Central memory CD8-positive, alpha-beta T cell (primary cell): ENCODE measurements at regions not wholly inside any gene's neighbourhood (a gene's known extent, or its start where the extent isn't known, plus 50 kb on each side); places are given as distances from the start of the nearest gene placed in this dataset.

Experiments
- ATAC-seq: fragments of 150-1000 bp; cut with Tn5 transposase; replicated peaks from 2 replicates; pipeline ENCODE4 v1.10.0; 2022; ENCODE audit warnings: mild to moderate bottlenecking, moderate FRiP score, moderate number of reproducible peaks; ENCODE audit not compliant: poor library complexity, severe bottlenecking; ENCODE audit errors: extremely low read depth
- DNase-seq, 2 donors: peaks; one replicate each; pipeline ENCODE4 v3.0.0; 2021; ENCODE audit warnings: low spot score in 2 of 2
- H3K27ac Mint-ChIP-seq: one replicate; pipeline ENCODE4 v1.8.0; 2022; ENCODE audit warnings: low read depth, mild to moderate bottlenecking, moderate library complexity, mixed read lengths
- H3K27me3 Mint-ChIP-seq: one replicate; pipeline ENCODE4 v1.8.0; 2022; ENCODE audit warnings: mixed read lengths
- H3K36me3 Mint-ChIP-seq: one replicate; pipeline ENCODE4 v1.8.0; 2022; ENCODE audit warnings: mild to moderate bottlenecking, moderate library complexity, mixed read lengths; ENCODE audit not compliant: insufficient read depth
- H3K4me1 Mint-ChIP-seq: one replicate; pipeline ENCODE4 v1.8.0; 2022; ENCODE audit warnings: mixed read lengths
- H3K4me3 Mint-ChIP-seq: one replicate; pipeline ENCODE4 v1.8.0; 2022; ENCODE audit warnings: mild to moderate bottlenecking, moderate library complexity, mixed read lengths
- H3K9me3 Mint-ChIP-seq: one replicate; pipeline ENCODE4 v1.8.0; 2022; ENCODE audit warnings: mixed read lengths

- H3K27ac Mint-ChIP-seq, result no peak overlapping the region
- no peak overlapping the region for H3K4me3 Mint-ChIP-seq
- H3K36me3 Mint-ChIP-seq, result no peaks in the 10 kb centered on the region
- H3K4me1 Mint-ChIP-seq, result no peaks in the 10 kb centered on the region
- ATAC-seq (no peak), DNase-seq (no peak)
- H3K9me3 Mint-ChIP-seq, result no peaks in the 10 kb centered on the region
- H3K27me3 Mint-ChIP-seq, result peaks cover 13% of the 10 kb centered on the region
These were observed 262.6 kb upstream of the MAP3K1 start for GRCh38 chr5:56552612-56553268.

DNA sequence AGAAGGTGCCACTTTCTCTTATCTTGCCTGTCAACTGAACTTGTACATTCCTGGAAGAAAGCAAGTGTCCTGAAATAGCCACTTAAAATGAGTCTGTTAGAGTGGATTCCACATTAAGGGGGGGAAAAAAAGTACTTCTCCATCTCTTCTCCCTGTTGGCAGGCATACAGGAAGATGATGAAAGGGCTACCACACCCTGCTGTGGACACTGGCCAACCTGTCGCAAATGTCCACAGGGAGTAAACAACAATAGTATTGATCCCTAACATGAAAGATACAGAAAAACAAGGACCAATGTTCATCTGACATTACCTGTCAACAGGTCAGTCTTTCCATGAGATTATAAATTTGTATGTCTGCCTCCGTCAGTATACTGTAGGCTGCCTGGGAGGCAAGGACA is 265.1 kb upstream of the MAP3K1 start:
- H3K27me3 Mint-ChIP-seq, result peaks cover 8% of the 10 kb centered on the region
- no peaks in the 10 kb centered on the region for H3K4me1 Mint-ChIP-seq
- H3K36me3 Mint-ChIP-seq, result no peaks in the 10 kb centered on the region
- no peak for ATAC-seq
- no peak for DNase-seq
- no peaks in the 10 kb centered on the region for H3K9me3 Mint-ChIP-seq
- no peak overlapping the region for H3K27ac Mint-ChIP-seq
- H3K4me3 Mint-ChIP-seq, result no peak overlapping the region

DNA sequence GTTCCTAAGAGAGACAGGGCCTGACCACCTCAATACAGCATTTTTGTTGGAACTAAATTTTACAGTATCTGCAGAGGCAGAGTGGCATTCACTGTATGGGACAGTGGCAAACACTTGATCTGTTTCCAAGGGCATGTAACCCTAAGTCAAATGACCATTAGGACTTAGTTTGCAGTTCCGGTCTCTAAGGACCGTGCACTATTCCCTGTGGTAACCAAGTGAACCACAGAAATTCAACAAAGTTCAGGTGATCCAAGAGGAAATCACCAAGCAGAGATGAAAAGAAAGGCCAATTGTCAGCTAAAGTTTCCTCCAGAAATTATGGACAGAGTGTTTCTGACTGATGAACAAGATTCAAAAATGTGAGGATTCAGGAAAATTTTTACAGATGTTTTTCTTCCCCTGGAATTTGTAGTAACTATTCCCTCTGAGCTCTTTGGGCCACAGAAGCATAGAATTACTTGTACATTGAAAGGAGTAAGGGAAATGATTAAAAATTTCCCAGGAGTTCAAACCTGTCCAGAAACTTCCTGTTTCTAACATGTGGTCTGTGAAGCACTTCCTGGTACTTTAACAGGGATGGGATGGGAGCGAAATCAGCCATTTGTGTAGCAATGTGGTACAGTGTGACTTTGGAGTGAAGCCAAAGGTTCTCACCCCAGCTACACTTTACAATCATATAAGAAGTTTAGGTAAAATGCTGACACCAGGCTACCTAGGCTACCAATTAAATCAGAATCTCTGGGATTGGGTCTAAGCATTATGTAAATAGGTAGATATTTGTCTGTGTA is 266.1 kb upstream of the MAP3K1 start:
- H3K4me1 Mint-ChIP-seq, result no peaks in the 10 kb centered on the region
- ATAC-seq (no peak), DNase-seq (no peak)
- no peak overlapping the region for H3K27ac Mint-ChIP-seq
- no peak overlapping the region for H3K4me3 Mint-ChIP-seq
- H3K27me3 Mint-ChIP-seq, result peaks cover 8% of the 10 kb centered on the region
- no peaks in the 10 kb centered on the region for H3K9me3 Mint-ChIP-seq
- no peaks in the 10 kb centered on the region for H3K36me3 Mint-ChIP-seq

GRCh38 chr5:56545016-56545415 is 270.3 kb upstream of the MAP3K1 start:
- DNase-seq (no peak), ATAC-seq (no peak)
- H3K4me1 Mint-ChIP-seq, result no peaks in the 10 kb centered on the region
- peaks cover 16% of the 10 kb centered on the region for H3K27me3 Mint-ChIP-seq
- H3K4me3 Mint-ChIP-seq, result no peak overlapping the region
- H3K27ac Mint-ChIP-seq, result no peak overlapping the region
- H3K9me3 Mint-ChIP-seq, result no peaks in the 10 kb centered on the region
- H3K36me3 Mint-ChIP-seq, result no peaks in the 10 kb centered on the region

DNA sequence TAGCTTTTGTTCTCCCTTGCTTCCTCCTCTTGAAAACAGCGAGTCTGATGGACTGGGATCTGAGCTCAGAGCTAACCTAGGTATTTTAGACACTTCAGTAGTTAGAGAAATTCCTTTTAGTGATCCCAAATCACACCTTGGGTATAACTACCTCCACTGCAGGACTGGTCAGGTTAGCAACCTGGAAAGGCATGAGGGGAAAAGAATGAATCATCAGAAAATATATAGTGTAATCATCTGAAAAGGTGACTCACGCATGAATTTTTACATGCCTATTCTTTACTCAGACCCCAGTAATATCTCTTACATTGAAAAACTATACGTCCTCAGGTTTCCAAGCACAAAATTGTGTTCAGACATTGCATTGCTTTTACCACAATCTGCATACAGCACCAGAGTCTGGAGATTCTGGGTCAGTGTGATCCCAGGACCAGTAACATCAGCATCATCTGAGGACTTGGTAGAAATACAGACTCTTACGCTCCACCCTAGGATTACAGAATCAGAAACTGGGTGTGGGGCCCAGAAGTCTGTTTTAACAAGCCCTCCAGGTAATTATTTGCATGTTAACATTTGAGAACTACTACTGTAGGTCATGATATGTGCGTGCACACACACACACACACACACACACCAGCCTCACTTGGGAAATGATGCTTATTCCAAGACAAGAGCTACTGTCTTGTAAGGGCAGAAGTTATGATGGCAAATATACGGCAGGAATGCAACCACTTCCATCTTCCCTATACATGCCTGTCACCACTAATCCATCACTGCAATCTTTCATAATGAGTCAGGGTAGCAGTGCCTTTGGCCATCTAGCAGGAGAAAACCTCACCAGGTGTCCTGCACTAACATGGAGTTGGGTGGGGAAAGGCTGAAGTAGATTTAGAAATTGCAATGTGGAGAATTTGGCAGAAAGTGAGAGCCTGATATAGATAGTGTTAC is 271.6 kb upstream of the MAP3K1 start:
- no peak overlapping the region for H3K27ac Mint-ChIP-seq
- H3K9me3 Mint-ChIP-seq, result no peaks in the 10 kb centered on the region
- H3K27me3 Mint-ChIP-seq, result peaks cover 24% of the 10 kb centered on the region
- ATAC-seq, result no peak
- H3K36me3 Mint-ChIP-seq, result no peaks in the 10 kb centered on the region
- no peak for DNase-seq
- no peak overlapping the region for H3K4me3 Mint-ChIP-seq
- H3K4me1 Mint-ChIP-seq, result no peaks in the 10 kb centered on the region

DNA sequence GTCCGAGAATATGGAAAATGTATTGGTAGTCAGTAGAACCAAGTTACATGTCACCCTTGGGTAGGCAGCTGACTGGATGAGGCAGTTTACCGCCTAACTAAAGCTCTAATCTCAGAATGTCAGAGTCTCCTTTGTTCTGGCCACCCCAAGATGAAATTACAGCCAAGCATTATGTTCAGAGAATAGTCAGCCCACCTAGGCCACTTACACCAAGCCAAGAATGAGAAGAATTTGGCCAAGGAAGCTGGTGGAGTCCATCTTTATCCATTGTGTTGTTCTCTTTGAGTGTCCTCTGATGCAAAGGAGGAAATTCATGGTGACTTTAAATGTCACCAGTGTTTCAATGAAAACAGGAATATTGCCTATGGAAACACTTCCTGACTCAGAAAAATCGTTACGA is 275.1 kb upstream of the MAP3K1 start:
- Mint-ChIP-seq H3K4me1 (no peaks in the 10 kb centered on the region), H3K27ac (no peak overlapping the region), H3K36me3 (no peaks in the 10 kb centered on the region), H3K4me3 (no peak overlapping the region), H3K9me3 (no peaks in the 10 kb centered on the region), H3K27me3 (peaks cover 30% of the 10 kb centered on the region)
- DNase-seq (no peak), ATAC-seq (no peak)

GRCh38 chr5:56538580-56538979 is 276.8 kb upstream of the MAP3K1 start:
- no peak overlapping the region for H3K27ac Mint-ChIP-seq
- H3K27me3 Mint-ChIP-seq, result peaks cover 30% of the 10 kb centered on the region
- no peaks in the 10 kb centered on the region for H3K36me3 Mint-ChIP-seq
- ATAC-seq, result no peak
- DNase-seq, result no peak
- no peaks in the 10 kb centered on the region for H3K4me1 Mint-ChIP-seq
- no peak overlapping the region for H3K4me3 Mint-ChIP-seq
- no peaks in the 10 kb centered on the region for H3K9me3 Mint-ChIP-seq

- ATAC-seq (no peak), DNase-seq (no peak)
- Mint-ChIP-seq H3K36me3 (no peaks in the 10 kb centered on the region), H3K4me3 (no peak overlapping the region), H3K9me3 (no peaks in the 10 kb centered on the region), H3K27ac (no peak overlapping the region), H3K4me1 (no peaks in the 10 kb centered on the region), H3K27me3 (peaks cover 18% of the 10 kb centered on the region)
These were observed 280.0 kb upstream of the MAP3K1 start for GRCh38 chr5:56535347-56535746.

DNA sequence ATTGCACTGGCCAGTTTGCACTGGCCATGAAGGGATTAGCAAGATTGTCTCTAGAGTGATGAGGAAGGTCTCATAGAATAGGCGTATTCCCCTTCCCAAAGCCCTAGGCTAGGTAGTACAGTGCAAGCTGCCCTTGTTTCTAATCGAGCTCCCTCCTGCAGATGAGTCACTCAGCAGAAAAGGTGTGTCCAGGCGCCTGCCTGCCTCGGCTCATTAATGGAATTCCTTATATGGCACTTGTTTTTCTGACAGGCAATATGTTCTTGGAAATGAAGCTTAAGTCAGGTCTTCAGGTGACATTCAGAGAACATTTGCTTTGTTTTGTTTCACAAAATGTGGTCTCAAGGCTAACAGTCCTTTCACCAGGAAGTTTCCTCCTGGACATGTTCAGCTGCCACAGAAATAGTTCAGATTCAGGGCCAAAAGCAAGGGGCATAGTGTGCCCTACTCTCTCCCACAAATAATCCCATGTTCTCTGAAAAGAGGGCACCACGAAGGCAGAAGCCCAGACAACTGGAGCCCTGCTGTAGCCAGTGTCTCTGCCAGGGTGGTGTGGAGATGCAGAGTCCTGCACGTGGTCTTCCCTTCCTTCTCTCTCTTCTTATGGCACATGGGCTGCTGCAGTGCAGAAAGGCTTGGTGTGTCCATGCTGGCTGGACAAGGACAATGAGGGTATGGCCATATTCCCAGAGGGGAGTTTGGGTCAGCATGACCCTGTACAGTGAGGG is 281.1 kb upstream of the MAP3K1 start:
- Mint-ChIP-seq H3K36me3 (no peaks in the 10 kb centered on the region), H3K27me3 (peaks cover 11% of the 10 kb centered on the region), H3K4me1 (no peaks in the 10 kb centered on the region), H3K27ac (no peak overlapping the region), H3K9me3 (no peaks in the 10 kb centered on the region), H3K4me3 (no peak overlapping the region)
- DNase-seq (no peak), ATAC-seq (no peak)

- Mint-ChIP-seq H3K27ac (no peak overlapping the region), H3K27me3 (no peaks in the 10 kb centered on the region), H3K4me3 (no peak overlapping the region), H3K4me1 (no peaks in the 10 kb centered on the region), H3K9me3 (no peaks in the 10 kb centered on the region), H3K36me3 (peaks cover 2% of the 10 kb centered on the region)
- ATAC-seq (no peak), DNase-seq (no peak)
These were observed 282.9 kb upstream of the MAP3K1 start for GRCh38 chr5:56532466-56532865.

- H3K27me3 Mint-ChIP-seq, result no peaks in the 10 kb centered on the region
- H3K36me3 Mint-ChIP-seq, result peaks cover 2% of the 10 kb centered on the region
- no peak for DNase-seq
- no peaks in the 10 kb centered on the region for H3K9me3 Mint-ChIP-seq
- H3K27ac Mint-ChIP-seq, result no peak overlapping the region
- no peak for ATAC-seq
- no peak overlapping the region for H3K4me3 Mint-ChIP-seq
- no peaks in the 10 kb centered on the region for H3K4me1 Mint-ChIP-seq
These were observed 284.7 kb upstream of the MAP3K1 start for GRCh38 chr5:56530626-56531138.
